HepG2 (cell line): ENCODE measurements at regions not wholly inside any gene's neighbourhood (a gene's known extent, or its start where the extent isn't known, plus 50 kb on each side); places are given as distances from the start of the nearest gene placed in this dataset.

Source experiments
- ATAC-seq: fragments of 200-7000 bp; cut with Tn5 transposase; 3 replicates; pipeline ENCODE4 v1.9.1; 2020; ENCODE audit warnings: mild to moderate bottlenecking, moderate library complexity
- BruUV-seq: library from RNA; stranded (reverse); fragments of 400-500 nt; replicated peaks from 2 replicates; lab custom pipeline; 2021; lab: Mats Ljungman, UMichigan
- CTCF ChIA-PET: fragments of 300-600 bp; formaldehyde crosslinking; extraction: SDS; loops from one replicate; lab custom pipeline; 2021; ENCODE audit warnings: low total read pairs, inconsistent platforms, low intra/inter-chr PET ratio; lab: Yijun Ruan, JAX
- POLR2A ChIA-PET: fragments of 350-600 bp; sonication (Branson Sonifier 250); formaldehyde crosslinking; loops from one replicate; lab custom pipeline; 2020; ENCODE audit warnings: antibody characterized with exemption, inconsistent platforms; lab: Yijun Ruan, JAX
- DNase-seq: peaks from one replicate; pipeline ENCODE4 v3.0.0-alpha.2; 2015; ENCODE audit warnings: low spot score
- FAIRE-seq: peaks from 3 replicates; lab custom pipeline; 2011; peaks lifted over from hg19 to GRCh38; lab: Jason Lieb, UNC
- H2AFZ ChIP-seq: one replicate; pipeline ENCODE4 v1.6.1; 2011; ENCODE audit warnings: low read length, inconsistent platforms
- H3K27ac ChIP-seq: fragments of 300-600 bp; 3 replicates; pipeline ENCODE4 v1.8.0; 2011; ENCODE audit warnings: mixed run types, mild to moderate bottlenecking, mixed read lengths, low read length, inconsistent platforms; ENCODE audit not compliant: insufficient read depth; ENCODE audit errors: extremely low read length
- H3K27me3 ChIP-seq, 2 experiments: fragments of 200-600 bp in 1 of 2; 2 replicates in 1 of 2; 3 replicates in 1 of 2; pipeline versions ENCODE4 v1.6.0 to v1.8.0; 2011; ENCODE audit warnings: low read length in 2 of 2, mild to moderate bottlenecking in 2 of 2, moderate library complexity in 2 of 2, inconsistent platforms in 1 of 2; ENCODE audit not compliant: insufficient read depth in 2 of 2, control insufficient read depth in 1 of 2
- H3K36me3 ChIP-seq, 2 experiments: fragments of 200-600 bp in 1 of 2; replicated peaks in 1 of 2; 2 replicates in 1 of 2; 3 replicates in 1 of 2; pipeline versions ENCODE4 v1.5.1 to v1.8.0; 2011; ENCODE audit warnings: low read length in 2 of 2, inconsistent platforms in 1 of 2; ENCODE audit not compliant: insufficient read depth in 2 of 2, control insufficient read depth in 1 of 2
- H3K4me1 ChIP-seq: 2 replicates; pipeline ENCODE4 v1.5.1; 2012; ENCODE audit warnings: low read length, inconsistent platforms; ENCODE audit not compliant: insufficient read depth
- H3K4me2 ChIP-seq: 2 replicates; pipeline ENCODE4 v1.6.0; 2011; ENCODE audit warnings: low read depth, low read length, inconsistent platforms
- H3K4me3 ChIP-seq, 3 experiments: fragments of 200-600 bp in 1 of 3; sonication (generic), shearing (Covaris generic) in 1 of 3; replicated peaks in 1 of 3; 2 replicates each; pipeline ENCODE4 v1.5.1; 2011 to 2016; ENCODE audit warnings: low read length in 3 of 3, inconsistent platforms in 2 of 3, low read depth in 2 of 3, mild to moderate bottlenecking in 2 of 3, control low read depth in 1 of 3, mixed read lengths in 1 of 3; ENCODE audit not compliant: insufficient read depth in 1 of 3
- H3K79me2 ChIP-seq: one replicate; pipeline ENCODE4 v1.6.1; 2011; ENCODE audit warnings: low read length, inconsistent platforms; ENCODE audit not compliant: insufficient read depth
- H3K9ac ChIP-seq: 2 replicates; pipeline ENCODE4 v1.6.0; 2011; ENCODE audit warnings: mild to moderate bottlenecking, low read depth, low read length, inconsistent platforms; ENCODE audit not compliant: insufficient read depth
- H3K9me3 ChIP-seq: 2 replicates; pipeline ENCODE4 v1.5.1; 2012; ENCODE audit warnings: mild to moderate bottlenecking, low read length
- H4K20me1 ChIP-seq: 2 replicates; pipeline ENCODE4 v1.6.0; 2011; ENCODE audit warnings: inconsistent platforms, mild to moderate bottlenecking, low read length, moderate library complexity; ENCODE audit not compliant: insufficient read depth
- CHCHD3 ChIP-seq: sonication (generic); formaldehyde crosslinking; IDR thresholded peaks from 2 replicates; pipeline ENCODE4 v1.8.0; 2022; ENCODE audit warnings: mild to moderate bottlenecking, missing genetic modification reagents, moderate library complexity
- HCFC1 ChIP-seq: fragments of 150-350 bp; IDR thresholded peaks from 2 replicates; pipeline ENCODE4 v1.6.1; 2014; ENCODE audit warnings: low read depth, low read length
- NPAS2 ChIP-seq: sonication (generic); formaldehyde crosslinking; IDR thresholded peaks from 2 replicates; pipeline ENCODE4 v1.8.0; 2022; ENCODE audit warnings: mild to moderate bottlenecking, missing genetic modification reagents, borderline replicate concordance
- STAG1 ChIP-seq: sonication (generic); formaldehyde crosslinking; IDR thresholded peaks from 2 replicates; pipeline ENCODE4 v1.4.0; 2020; ENCODE audit warnings: missing genetic modification reagents
- TBL1XR1 ChIP-seq: fragments of 150-350 bp; IDR thresholded peaks from 2 replicates; pipeline ENCODE4 v1.6.1; 2014; ENCODE audit warnings: borderline replicate concordance, low read length; ENCODE audit not compliant: partially characterized antibody
- ZNF205 ChIP-seq: IDR thresholded peaks from 2 replicates; pipeline ENCODE4 v1.6.1; 2018; ENCODE audit warnings: missing biosample characterization, missing genetic modification reagents
- ZNF367 ChIP-seq: sonication (generic); formaldehyde crosslinking; IDR thresholded peaks from 2 replicates; pipeline ENCODE4 v1.4.0; 2020; ENCODE audit warnings: missing genetic modification reagents, borderline replicate concordance
- ZNF484 ChIP-seq: sonication (generic); formaldehyde crosslinking; IDR thresholded peaks from 2 replicates; pipeline ENCODE4 v1.5.1; 2020; ENCODE audit warnings: mild to moderate bottlenecking, low read depth, missing genetic modification reagents, borderline replicate concordance
- ZNF672 ChIP-seq: sonication (generic); formaldehyde crosslinking; IDR thresholded peaks from 2 replicates; pipeline ENCODE4 v1.8.1; 2022; ENCODE audit warnings: missing genetic modification reagents
- WGBS: methylation state at CpG from one replicate; pipeline ENCODE4 v1.1.6; 2017; ENCODE audit warnings: low lambda C conversion rate; 5-methylcytosine and 5-hydroxymethylcytosine counted together
- in situ Hi-C: cut with HindIII; loops from 2 replicates; pipeline ENCODE4 v1.10.0; 2017; ENCODE audit warnings: low pct_unique_long_range_greater_than_20kb; ENCODE audit not compliant: extremely low pct_ligation_motif_present
- intact Hi-C: fragments of 100-400 bp; cut with micrococcal nuclease; formaldehyde crosslinking; loops from one replicate; pipeline ENCODE4 v1.10.0; 2022; ENCODE audit not compliant: unreplicated experiment
- TF ChIP-seq, protein P1 (sequence below): sonication (generic); formaldehyde crosslinking; IDR thresholded peaks from 2 replicates; pipeline ENCODE4 v1.4.0; 2020; ENCODE audit warnings: missing genetic modification reagents, mild to moderate bottlenecking, borderline replicate concordance
- TF ChIP-seq, protein P2 (sequence below): sonication (generic); formaldehyde crosslinking; IDR thresholded peaks from 2 replicates; pipeline ENCODE4 v1.5.0; 2020; ENCODE audit warnings: mild to moderate bottlenecking, missing genetic modification reagents, moderate library complexity
- TF ChIP-seq, protein P3 (sequence below): sonication (generic); formaldehyde crosslinking; IDR thresholded peaks from 2 replicates; pipeline ENCODE4 v1.4.0; 2020; ENCODE audit warnings: mild to moderate bottlenecking, missing genetic modification reagents
- TF ChIP-seq, protein P4 (sequence below): sonication (generic); formaldehyde crosslinking; IDR thresholded peaks from 2 replicates; pipeline ENCODE4 v1.8.1; 2023; ENCODE audit warnings: mild to moderate bottlenecking, missing genetic modification reagents

DNA sequence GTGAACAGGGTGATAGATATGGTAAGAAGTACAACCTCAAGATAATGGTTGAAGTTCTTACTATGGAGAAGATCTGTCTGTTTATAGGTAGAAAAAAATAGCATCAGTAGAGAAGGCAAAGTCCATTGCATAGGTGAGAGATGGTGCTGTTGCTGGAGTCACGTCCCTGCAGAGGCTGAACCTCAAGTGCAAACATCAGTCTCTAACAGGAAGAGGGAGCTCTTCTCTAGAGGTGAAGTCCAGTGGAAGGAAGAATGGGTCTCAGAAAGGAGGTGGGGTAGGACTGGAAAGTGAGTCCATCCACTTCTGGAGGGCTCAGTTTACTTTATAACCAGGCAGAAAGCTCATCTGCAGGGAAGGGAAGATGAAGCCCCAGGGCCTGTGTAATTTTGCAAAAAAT, 337.7 kb downstream of the MEIS1 start:
- no peak for FAIRE-seq
- in situ Hi-C loops = no loop called here
- H3K4me2 ChIP-seq = no peak overlapping the region
- no peaks in the 10 kb centered on the region for H4K20me1 ChIP-seq
- 3% methylated on average over 1 of the region's 1 CpG for WGBS
- no peak overlapping the region for H3K27ac ChIP-seq
- H3K79me2 ChIP-seq = no peaks in the 10 kb centered on the region
- no peaks in the 10 kb centered on the region for H3K27me3 ChIP-seq
- H3K4me1 ChIP-seq = no peaks in the 10 kb centered on the region
- no peak overlapping the region for H2AFZ ChIP-seq
- H3K4me3 ChIP-seq = no peak overlapping the region
- no peaks in the 10 kb centered on the region for H3K36me3 ChIP-seq
- BruUV-seq = no TSS peak
- CTCF ChIA-PET = no interaction called here
- TF ChIP-seq ZNF484 (no peak), CHCHD3 (CRISPR knock-in tag) (no peak), STAG1 (CRISPR knock-in tag) (peak; percentile 36), ZNF367 (CRISPR knock-in tag) (no peak), ZNF672 (CRISPR knock-in tag) (no peak), ZNF205 (no peak), NPAS2 (no peak), HCFC1 (no peak), TBL1XR1 (no peak)
- TF ChIP-seq, protein P1, sequence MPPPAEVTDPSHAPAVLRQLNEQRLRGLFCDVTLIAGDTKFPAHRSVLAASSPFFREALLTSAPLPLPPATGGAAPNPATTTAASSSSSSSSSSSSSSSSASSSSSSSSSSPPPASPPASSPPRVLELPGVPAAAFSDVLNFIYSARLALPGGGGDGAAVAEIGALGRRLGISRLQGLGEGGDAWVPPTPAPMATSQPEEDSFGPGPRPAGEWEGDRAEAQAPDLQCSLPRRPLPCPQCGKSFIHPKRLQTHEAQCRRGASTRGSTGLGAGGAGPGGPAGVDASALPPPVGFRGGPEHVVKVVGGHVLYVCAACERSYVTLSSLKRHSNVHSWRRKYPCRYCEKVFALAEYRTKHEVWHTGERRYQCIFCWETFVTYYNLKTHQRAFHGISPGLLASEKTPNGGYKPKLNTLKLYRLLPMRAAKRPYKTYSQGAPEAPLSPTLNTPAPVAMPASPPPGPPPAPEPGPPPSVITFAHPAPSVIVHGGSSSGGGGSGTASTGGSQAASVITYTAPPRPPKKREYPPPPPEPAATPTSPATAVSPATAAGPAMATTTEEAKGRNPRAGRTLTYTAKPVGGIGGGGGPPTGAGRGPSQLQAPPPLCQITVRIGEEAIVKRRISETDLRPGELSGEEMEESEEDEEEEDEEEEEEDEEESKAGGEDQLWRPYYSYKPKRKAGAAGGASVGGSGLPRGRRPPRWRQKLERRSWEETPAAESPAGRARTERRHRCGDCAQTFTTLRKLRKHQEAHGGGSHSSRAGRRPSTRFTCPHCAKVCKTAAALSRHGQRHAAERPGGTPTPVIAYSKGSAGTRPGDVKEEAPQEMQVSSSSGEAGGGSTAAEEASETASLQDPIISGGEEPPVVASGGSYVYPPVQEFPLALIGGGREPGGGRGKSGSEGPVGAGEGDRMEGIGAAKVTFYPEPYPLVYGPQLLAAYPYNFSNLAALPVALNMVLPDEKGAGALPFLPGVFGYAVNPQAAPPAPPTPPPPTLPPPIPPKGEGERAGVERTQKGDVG = no peak
- TF ChIP-seq, protein P2, sequence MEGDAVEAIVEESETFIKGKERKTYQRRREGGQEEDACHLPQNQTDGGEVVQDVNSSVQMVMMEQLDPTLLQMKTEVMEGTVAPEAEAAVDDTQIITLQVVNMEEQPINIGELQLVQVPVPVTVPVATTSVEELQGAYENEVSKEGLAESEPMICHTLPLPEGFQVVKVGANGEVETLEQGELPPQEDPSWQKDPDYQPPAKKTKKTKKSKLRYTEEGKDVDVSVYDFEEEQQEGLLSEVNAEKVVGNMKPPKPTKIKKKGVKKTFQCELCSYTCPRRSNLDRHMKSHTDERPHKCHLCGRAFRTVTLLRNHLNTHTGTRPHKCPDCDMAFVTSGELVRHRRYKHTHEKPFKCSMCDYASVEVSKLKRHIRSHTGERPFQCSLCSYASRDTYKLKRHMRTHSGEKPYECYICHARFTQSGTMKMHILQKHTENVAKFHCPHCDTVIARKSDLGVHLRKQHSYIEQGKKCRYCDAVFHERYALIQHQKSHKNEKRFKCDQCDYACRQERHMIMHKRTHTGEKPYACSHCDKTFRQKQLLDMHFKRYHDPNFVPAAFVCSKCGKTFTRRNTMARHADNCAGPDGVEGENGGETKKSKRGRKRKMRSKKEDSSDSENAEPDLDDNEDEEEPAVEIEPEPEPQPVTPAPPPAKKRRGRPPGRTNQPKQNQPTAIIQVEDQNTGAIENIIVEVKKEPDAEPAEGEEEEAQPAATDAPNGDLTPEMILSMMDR (CRISPR knock-in tag) = peak; percentile 45
- TF ChIP-seq, protein P3, sequence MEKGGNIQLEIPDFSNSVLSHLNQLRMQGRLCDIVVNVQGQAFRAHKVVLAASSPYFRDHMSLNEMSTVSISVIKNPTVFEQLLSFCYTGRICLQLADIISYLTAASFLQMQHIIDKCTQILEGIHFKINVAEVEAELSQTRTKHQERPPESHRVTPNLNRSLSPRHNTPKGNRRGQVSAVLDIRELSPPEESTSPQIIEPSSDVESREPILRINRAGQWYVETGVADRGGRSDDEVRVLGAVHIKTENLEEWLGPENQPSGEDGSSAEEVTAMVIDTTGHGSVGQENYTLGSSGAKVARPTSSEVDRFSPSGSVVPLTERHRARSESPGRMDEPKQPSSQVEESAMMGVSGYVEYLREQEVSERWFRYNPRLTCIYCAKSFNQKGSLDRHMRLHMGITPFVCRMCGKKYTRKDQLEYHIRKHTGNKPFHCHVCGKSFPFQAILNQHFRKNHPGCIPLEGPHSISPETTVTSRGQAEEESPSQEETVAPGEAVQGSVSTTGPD (CRISPR knock-in tag) = no peak
- TF ChIP-seq, protein P4, sequence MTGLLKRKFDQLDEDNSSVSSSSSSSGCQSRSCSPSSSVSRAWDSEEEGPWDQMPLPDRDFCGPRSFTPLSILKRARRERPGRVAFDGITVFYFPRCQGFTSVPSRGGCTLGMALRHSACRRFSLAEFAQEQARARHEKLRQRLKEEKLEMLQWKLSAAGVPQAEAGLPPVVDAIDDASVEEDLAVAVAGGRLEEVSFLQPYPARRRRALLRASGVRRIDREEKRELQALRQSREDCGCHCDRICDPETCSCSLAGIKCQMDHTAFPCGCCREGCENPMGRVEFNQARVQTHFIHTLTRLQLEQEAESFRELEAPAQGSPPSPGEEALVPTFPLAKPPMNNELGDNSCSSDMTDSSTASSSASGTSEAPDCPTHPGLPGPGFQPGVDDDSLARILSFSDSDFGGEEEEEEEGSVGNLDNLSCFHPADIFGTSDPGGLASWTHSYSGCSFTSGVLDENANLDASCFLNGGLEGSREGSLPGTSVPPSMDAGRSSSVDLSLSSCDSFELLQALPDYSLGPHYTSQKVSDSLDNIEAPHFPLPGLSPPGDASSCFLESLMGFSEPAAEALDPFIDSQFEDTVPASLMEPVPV (CRISPR knock-in tag) = no peak
- TF ChIP-seq, all 625 proteins: peak for 2
- DNase-seq (no peak), ATAC-seq (peak; percentile 67)
- POLR2A ChIA-PET = no interaction called here
- Histone ChIP-seq H3K9ac (no peak overlapping the region), H3K9me3 (no peaks in the 10 kb centered on the region)
- intact Hi-C loops = no loop called here
